ENCODE measurements at regions not wholly inside any gene's neighbourhood (a gene's known extent, or its start where the extent isn't known, plus 50 kb on each side); places are given as distances from the start of the nearest gene placed in this dataset.
"Not testable (repeated sequence)": the region's sequence is repeated elsewhere in the genome, so short reads cannot be mapped to it uniquely, and the experiment has no call there.

- no peak for DNase-seq
Observed at GRCh38 chr6:96276305-96276704, 245.3 kb upstream of the UFL1 start.

GRCh38 chr6:96276856-96277255 lies 244.8 kb upstream of the UFL1 start:
- DNase-seq = no peak

GRCh38 chr6:96279084-96279483 lies 242.5 kb upstream of the UFL1 start:
- no peak for DNase-seq

GRCh38 chr6:96286503-96286902 lies 235.1 kb upstream of the UFL1 start:
- no peak for DNase-seq

GRCh38 chr6:96299525-96299924 lies 222.1 kb upstream of the UFL1 start:
- no peak for DNase-seq

- no peak for DNase-seq
Observed at GRCh38 chr6:96301023-96301422, 220.6 kb upstream of the UFL1 start.

- no peak for DNase-seq
Observed at GRCh38 chr6:96301781-96302180, 219.8 kb upstream of the UFL1 start.

GRCh38 chr6:96302991-96303390 lies 218.6 kb upstream of the UFL1 start:
- DNase-seq = no peak

GRCh38 chr6:96304997-96305396 lies 216.6 kb upstream of the UFL1 start:
- DNase-seq = no peak

GRCh38 chr6:96330884-96331283 lies 190.7 kb upstream of the UFL1 start:
- no peak for DNase-seq

- no peak for DNase-seq
Observed at GRCh38 chr6:96340164-96340563, 181.4 kb upstream of the UFL1 start.

- no peak for DNase-seq
Observed at GRCh38 chr6:96345501-96345900, 176.1 kb upstream of the UFL1 start.

GRCh38 chr6:96381246-96381645 lies 140.4 kb upstream of the UFL1 start:
- no peak for DNase-seq

- no peak for DNase-seq
Observed at GRCh38 chr6:96391776-96392360, 129.7 kb upstream of the UFL1 start.

- no peak for DNase-seq
Observed at GRCh38 chr6:96394727-96395126, 126.9 kb upstream of the UFL1 start.

GRCh38 chr6:96410467-96410866 lies 111.1 kb upstream of the UFL1 start:
- DNase-seq = no peak

GRCh38 chr6:96420294-96420693 lies 101.3 kb upstream of the UFL1 start:
- DNase-seq = no peak

- no peak for DNase-seq
Observed at GRCh38 chr6:96433950-96434349, 87.7 kb upstream of the UFL1 start.

GRCh38 chr6:96436398-96436797 lies 85.2 kb upstream of the UFL1 start:
- no peak for DNase-seq

- DNase-seq = not testable (repeated sequence)
Observed at GRCh38 chr6:96437228-96437627, 84.4 kb upstream of the UFL1 start.

GRCh38 chr6:96450082-96450769 lies 71.4 kb upstream of the UFL1 start:
- DNase-seq = peak; percentile 17

- DNase-seq = no peak
Observed at GRCh38 chr6:96450770-96451130, 70.9 kb upstream of the UFL1 start.

- DNase-seq = no peak
Observed at GRCh38 chr6:96458771-96459170, 62.8 kb upstream of the UFL1 start.

GRCh38 chr6:96460052-96460700 lies 61.4 kb upstream of the UFL1 start:
- no peak for DNase-seq
